ENCODE measurements at regions not wholly inside any gene's neighbourhood (a gene's known extent, or its start where the extent isn't known, plus 50 kb on each side); places are given as distances from the start of the nearest gene placed in this dataset.

GRCh38 chr20:53706008-53706465, 112.4 kb upstream of the ZNF217 start:
- Histone ChIP-seq H3K4me3 (ENCODE audit: control insufficient read depth in 1 of 7, extremely low read depth in 1 of 7, insufficient read depth in 4 of 7, low read depth in 2 of 7, low read length in 6 of 7) (peak overlapping the region in 1 of 7 experiments; percentile 15), H3K27me3 (replicated peaks in 2 of 5; ENCODE audit: control insufficient read depth in 4 of 5, insufficient read depth in 5 of 5, low read length in 4 of 5) (no peaks in the 10 kb centered on the region), H3K36me3 (ENCODE audit: control insufficient read depth in 4 of 4, insufficient read depth in 4 of 4, low read length in 3 of 4) (no peaks in the 10 kb centered on the region), H3K27ac (ENCODE audit: insufficient read depth in 1 of 2, low read depth in 1 of 2, low read length in 2 of 2, poor library complexity in 1 of 2, severe bottlenecking in 2 of 2) (peak overlapping the region in 1 of 2 experiments; percentile 30), H3K4me1 (ENCODE audit: control extremely low read depth in 1 of 4, control insufficient read depth in 4 of 4, insufficient read depth in 4 of 4, low read length in 3 of 4) (peaks cover 22 to 44% (median 33%) of the 10 kb centered on the region in 4 experiments), H3K9me3 (ENCODE audit: control extremely low read depth in 1 of 5, control insufficient read depth in 4 of 5, insufficient read depth in 2 of 5, low read depth in 1 of 5, low read length in 4 of 5) (no peaks in the 10 kb centered on the region)
- WGBS (ENCODE audit: insufficient coverage): 100% methylated on average over 1 of the region's 2 CpGs
- ChIA-PET CTCF (interaction anchor here (1.5 kb wide), 1 partner anchor 83 kb away, joined by 5 read pairs; no protein-coding TSS in a partner anchor), POLR2A (interaction anchor here (0.6 kb wide), 1 partner anchor 22 kb away, joined by 3 read pairs; no protein-coding TSS in a partner anchor)
- DNase-seq: no peak

- H3K4me3 ChIP-seq (ENCODE audit: control insufficient read depth in 1 of 7, extremely low read depth in 1 of 7, insufficient read depth in 4 of 7, low read depth in 2 of 7, low read length in 6 of 7): no peak overlapping the region
- ChIA-PET POLR2A (no interaction called here), CTCF (no interaction called here)
- no peaks in the 10 kb centered on the region for H3K27me3 ChIP-seq (replicated peaks in 2 of 5; ENCODE audit: control insufficient read depth in 4 of 5, insufficient read depth in 5 of 5, low read length in 4 of 5)
- no peaks in the 10 kb centered on the region for H3K9me3 ChIP-seq (ENCODE audit: control extremely low read depth in 1 of 5, control insufficient read depth in 4 of 5, insufficient read depth in 2 of 5, low read depth in 1 of 5, low read length in 4 of 5)
- 98% methylated on average over 8 of the region's 10 CpGs for WGBS (ENCODE audit: insufficient coverage)
- H3K36me3 ChIP-seq (ENCODE audit: control insufficient read depth in 4 of 4, insufficient read depth in 4 of 4, low read length in 3 of 4): no peaks in the 10 kb centered on the region
- peaks cover 13 to 60% (median 26%) of the 10 kb centered on the region in 4 experiments for H3K4me1 ChIP-seq (ENCODE audit: control extremely low read depth in 1 of 4, control insufficient read depth in 4 of 4, insufficient read depth in 4 of 4, low read length in 3 of 4)
- H3K27ac ChIP-seq (ENCODE audit: insufficient read depth in 1 of 2, low read depth in 1 of 2, low read length in 2 of 2, poor library complexity in 1 of 2, severe bottlenecking in 2 of 2): no peak overlapping the region
- DNase-seq: no peak
Observed at GRCh38 chr20:53702617-53703016, 109.0 kb upstream of the ZNF217 start.

GRCh38 chr20:53699906-53700305, 106.3 kb upstream of the ZNF217 start:
- peak in 1 of 3 donors; percentile 14 for DNase-seq
- H3K4me3 ChIP-seq (ENCODE audit: control insufficient read depth in 1 of 7, extremely low read depth in 1 of 7, insufficient read depth in 4 of 7, low read depth in 2 of 7, low read length in 6 of 7): no peak overlapping the region
- no peaks in the 10 kb centered on the region for H3K27me3 ChIP-seq (replicated peaks in 2 of 5; ENCODE audit: control insufficient read depth in 4 of 5, insufficient read depth in 5 of 5, low read length in 4 of 5)
- peaks cover 0 to 45% (median 11%) of the 10 kb centered on the region in 4 experiments for H3K4me1 ChIP-seq (ENCODE audit: control extremely low read depth in 1 of 4, control insufficient read depth in 4 of 4, insufficient read depth in 4 of 4, low read length in 3 of 4)
- ChIA-PET POLR2A (no interaction called here), CTCF (no interaction called here)
- no peaks in the 10 kb centered on the region for H3K9me3 ChIP-seq (ENCODE audit: control extremely low read depth in 1 of 5, control insufficient read depth in 4 of 5, insufficient read depth in 2 of 5, low read depth in 1 of 5, low read length in 4 of 5)
- no peak overlapping the region for H3K27ac ChIP-seq (ENCODE audit: insufficient read depth in 1 of 2, low read depth in 1 of 2, low read length in 2 of 2, poor library complexity in 1 of 2, severe bottlenecking in 2 of 2)
- no peaks in the 10 kb centered on the region for H3K36me3 ChIP-seq (ENCODE audit: control insufficient read depth in 4 of 4, insufficient read depth in 4 of 4, low read length in 3 of 4)

DNA sequence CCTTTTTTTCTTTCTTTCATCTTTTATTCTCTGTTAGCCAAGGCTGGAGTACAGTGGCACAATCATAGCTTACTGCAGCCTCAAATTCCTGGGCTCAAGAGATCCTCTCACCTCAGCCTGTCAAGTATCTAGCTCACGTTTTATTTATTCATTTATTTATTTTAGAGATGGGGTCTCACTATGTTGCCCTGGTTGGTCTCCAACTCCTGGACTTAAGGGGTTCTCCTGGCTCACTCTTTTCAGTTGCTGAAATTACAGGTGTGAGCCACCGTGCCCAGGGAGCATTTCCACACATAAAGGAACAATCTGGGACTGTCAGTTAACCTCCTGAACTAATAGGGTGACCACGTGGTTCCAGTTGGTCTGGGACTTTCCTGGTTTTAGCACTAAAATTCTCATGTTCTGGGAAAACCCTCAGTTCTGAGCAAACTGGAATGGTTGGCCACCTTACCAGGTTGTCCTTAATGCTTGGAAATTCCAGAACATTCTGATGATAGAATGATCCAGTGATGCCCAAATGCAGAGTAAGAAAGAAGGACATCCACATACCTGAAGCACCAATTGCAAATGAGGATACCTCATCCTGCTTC, 105.5 kb upstream of the ZNF217 start:
- no peak for DNase-seq
- ChIA-PET CTCF (interaction anchor here (1.0 kb wide), 1 partner anchor 38 kb away, joined by 4 read pairs; no protein-coding TSS in a partner anchor), POLR2A (no interaction called here)
- Histone ChIP-seq H3K9me3 (ENCODE audit: control extremely low read depth in 1 of 5, control insufficient read depth in 4 of 5, insufficient read depth in 2 of 5, low read depth in 1 of 5, low read length in 4 of 5) (no peaks in the 10 kb centered on the region), H3K4me1 (ENCODE audit: control extremely low read depth in 1 of 4, control insufficient read depth in 4 of 4, insufficient read depth in 4 of 4, low read length in 3 of 4) (peaks cover 0 to 43% (median 11%) of the 10 kb centered on the region in 4 experiments), H3K36me3 (ENCODE audit: control insufficient read depth in 4 of 4, insufficient read depth in 4 of 4, low read length in 3 of 4) (no peaks in the 10 kb centered on the region), H3K27me3 (replicated peaks in 2 of 5; ENCODE audit: control insufficient read depth in 4 of 5, insufficient read depth in 5 of 5, low read length in 4 of 5) (no peaks in the 10 kb centered on the region), H3K27ac (ENCODE audit: insufficient read depth in 1 of 2, low read depth in 1 of 2, low read length in 2 of 2, poor library complexity in 1 of 2, severe bottlenecking in 2 of 2) (no peak overlapping the region), H3K4me3 (ENCODE audit: control insufficient read depth in 1 of 7, extremely low read depth in 1 of 7, insufficient read depth in 4 of 7, low read depth in 2 of 7, low read length in 6 of 7) (no peak overlapping the region)
- whole genome bisulfite sequencing (ENCODE audit: insufficient coverage): 84% methylated on average over 2 of the region's 3 CpGs

DNA sequence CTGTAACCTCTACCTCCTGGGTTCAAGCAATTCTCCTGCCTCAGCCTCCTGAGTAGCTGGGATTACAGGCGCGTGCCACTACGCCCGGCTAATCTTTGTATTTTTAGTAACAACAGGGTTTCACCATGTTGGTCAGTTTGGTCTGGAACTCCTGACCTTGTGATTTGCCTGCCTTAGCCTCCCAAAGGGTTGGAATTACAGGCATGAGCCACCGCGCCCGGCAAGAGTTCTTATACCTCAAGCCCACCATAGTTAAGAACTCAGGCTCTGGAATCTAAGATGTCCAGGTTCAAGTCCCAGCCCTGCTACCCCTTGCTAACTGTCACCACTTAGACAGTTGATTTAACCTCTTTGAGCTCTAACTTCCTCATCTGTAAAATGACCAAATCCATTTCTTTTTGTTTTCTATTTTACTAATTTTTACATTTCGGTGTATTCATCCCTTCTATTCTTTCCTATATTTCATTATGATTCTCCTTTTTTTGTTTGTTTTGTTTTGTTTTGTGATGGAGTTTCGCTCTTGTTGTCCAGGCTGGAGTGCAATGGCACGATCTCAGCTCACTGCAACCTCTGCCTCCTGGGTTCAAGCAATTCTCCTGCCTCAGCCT, 104.8 kb upstream of the ZNF217 start:
- CTCF ChIA-PET: interaction anchor here (0.7 to 1.0 kb wide), 2 partner anchors 38 to 157 kb away, joined by 3 to 4 read pairs; no protein-coding TSS in a partner anchor
- Histone ChIP-seq H3K4me1 (ENCODE audit: control extremely low read depth in 1 of 4, control insufficient read depth in 4 of 4, insufficient read depth in 4 of 4, low read length in 3 of 4) (peaks cover 2 to 45% (median 12%) of the 10 kb centered on the region in 4 experiments), H3K36me3 (ENCODE audit: control insufficient read depth in 4 of 4, insufficient read depth in 4 of 4, low read length in 3 of 4) (no peaks in the 10 kb centered on the region), H3K27ac (ENCODE audit: insufficient read depth in 1 of 2, low read depth in 1 of 2, low read length in 2 of 2, poor library complexity in 1 of 2, severe bottlenecking in 2 of 2) (no peak overlapping the region), H3K9me3 (ENCODE audit: control extremely low read depth in 1 of 5, control insufficient read depth in 4 of 5, insufficient read depth in 2 of 5, low read depth in 1 of 5, low read length in 4 of 5) (no peaks in the 10 kb centered on the region), H3K4me3 (ENCODE audit: control insufficient read depth in 1 of 7, extremely low read depth in 1 of 7, insufficient read depth in 4 of 7, low read depth in 2 of 7, low read length in 6 of 7) (no peak overlapping the region), H3K27me3 (replicated peaks in 2 of 5; ENCODE audit: control insufficient read depth in 4 of 5, insufficient read depth in 5 of 5, low read length in 4 of 5) (no peaks in the 10 kb centered on the region)
- peak in 2 of 3 donors; percentile 42 to 47 for DNase-seq
- WGBS (ENCODE audit: insufficient coverage): 98% methylated on average over 7 of the region's 10 CpGs
- POLR2A ChIA-PET: no interaction called here

DNA sequence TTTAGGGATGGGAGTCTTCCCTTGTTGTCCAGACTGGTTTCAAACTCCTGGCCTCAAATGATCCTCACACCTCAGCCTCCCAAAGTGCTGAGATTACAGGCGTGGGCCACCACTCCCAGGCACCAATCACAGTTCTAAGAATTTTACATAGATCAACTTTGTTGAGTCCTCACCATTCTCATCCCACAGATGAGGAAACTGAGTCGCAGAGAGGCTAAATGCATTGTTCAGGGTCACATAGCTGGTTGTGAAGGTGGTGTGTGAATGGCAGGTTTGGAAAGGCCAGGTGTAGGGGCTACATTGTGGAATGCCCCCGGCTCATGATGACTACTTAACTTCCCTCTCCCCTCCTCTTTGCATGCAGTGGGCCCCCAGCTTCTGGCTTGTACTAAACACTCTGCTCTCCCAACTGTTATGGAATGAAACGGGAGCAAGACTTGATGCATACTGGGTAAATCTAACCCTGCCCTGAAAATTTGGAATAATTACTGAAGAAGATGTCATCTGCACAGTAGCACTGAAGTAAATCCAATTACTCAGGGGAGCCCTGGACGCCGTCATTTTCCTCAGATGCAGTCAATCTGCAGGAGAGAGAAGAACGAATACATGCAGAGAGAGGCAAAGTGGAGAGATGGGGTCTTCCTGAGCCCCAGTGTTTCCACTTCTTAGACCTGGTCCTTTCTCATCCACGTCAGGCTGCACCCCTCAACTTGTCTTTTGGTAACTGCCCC, 102.3 kb upstream of the ZNF217 start:
- Histone ChIP-seq H3K27ac (ENCODE audit: insufficient read depth in 1 of 2, low read depth in 1 of 2, low read length in 2 of 2, poor library complexity in 1 of 2, severe bottlenecking in 2 of 2) (no peak overlapping the region), H3K36me3 (ENCODE audit: control insufficient read depth in 4 of 4, insufficient read depth in 4 of 4, low read length in 3 of 4) (no peaks in the 10 kb centered on the region), H3K9me3 (ENCODE audit: control extremely low read depth in 1 of 5, control insufficient read depth in 4 of 5, insufficient read depth in 2 of 5, low read depth in 1 of 5, low read length in 4 of 5) (no peaks in the 10 kb centered on the region), H3K4me1 (ENCODE audit: control extremely low read depth in 1 of 4, control insufficient read depth in 4 of 4, insufficient read depth in 4 of 4, low read length in 3 of 4) (peaks cover 5 to 63% (median 29%) of the 10 kb centered on the region in 4 experiments), H3K4me3 (ENCODE audit: control insufficient read depth in 1 of 7, extremely low read depth in 1 of 7, insufficient read depth in 4 of 7, low read depth in 2 of 7, low read length in 6 of 7) (no peak overlapping the region), H3K27me3 (replicated peaks in 2 of 5; ENCODE audit: control insufficient read depth in 4 of 5, insufficient read depth in 5 of 5, low read length in 4 of 5) (no peaks in the 10 kb centered on the region)
- CTCF ChIA-PET: interaction anchor here (0.6 to 1.4 kb wide), 3 partner anchors 43 to 215 kb away, joined by 3 read pairs; no protein-coding TSS in a partner anchor
- 98% methylated on average over 5 of the region's 8 CpGs for WGBS (ENCODE audit: insufficient coverage)
- POLR2A ChIA-PET: no interaction called here
- DNase-seq: no peak
